B cell (primary cell): ENCODE measurements at regions not wholly inside any gene's neighbourhood (a gene's known extent, or its start where the extent isn't known, plus 50 kb on each side); places are given as distances from the start of the nearest gene placed in this dataset.

Source experiments
- ATAC-seq: fragments of 200-7000 bp; cut with Tn5 transposase; one replicate; pipeline ENCODE4 v1.10.0; 2021; ENCODE audit warnings: low read depth, mild to moderate bottlenecking, moderate number of reproducible peaks, moderate library complexity
- CTCF ChIA-PET: fragments of 350-600 bp; sonication (Branson Sonifier 250); formaldehyde crosslinking; loops from one replicate; lab custom pipeline; 2021; ENCODE audit warnings: antibody characterized with exemption, inconsistent platforms; lab: Charles Lee
- POLR2A ChIA-PET: fragments of 350-600 bp; sonication (Branson Sonifier 250); formaldehyde crosslinking; loops from one replicate; lab custom pipeline; 2021; ENCODE audit warnings: antibody characterized with exemption; lab: Charles Lee
- DNase-seq: peaks from one replicate; pipeline ENCODE4 v3.0.0; 2013
- H2AFZ ChIP-seq: 2 replicates; pipeline ENCODE4 v1.6.1; 2012; ENCODE audit warnings: mild to moderate bottlenecking, low read depth, low read length; ENCODE audit not compliant: insufficient read depth, poor library complexity, severe bottlenecking
- H3K27ac ChIP-seq, 2 donors: 1 replicate in 1 of 2; 2 replicates in 1 of 2; pipeline ENCODE4 v1.5.1; 2012 to 2013; ENCODE audit warnings: low read length in 2 of 2, mild to moderate bottlenecking in 2 of 2, moderate library complexity in 1 of 2
- H3K27me3 ChIP-seq, 4 experiments: fragments of 200-600 bp in 1 of 4; sonication (generic) in 1 of 4; replicated peaks in 1 of 4; 1 replicate in 2 of 4; 2 replicates in 2 of 4; pipeline versions ENCODE4 v1.6.1 to v1.7.0; 2013 to 2016; ENCODE audit warnings: low read length in 3 of 4, mild to moderate bottlenecking in 2 of 4, mixed read lengths in 1 of 4, moderate library complexity in 1 of 4; ENCODE audit not compliant: insufficient read depth in 4 of 4, control insufficient read depth in 3 of 4; ENCODE audit errors: control extremely low read depth in 1 of 4
- H3K36me3 ChIP-seq, 2 experiments: replicated peaks in 1 of 2; 1 replicate in 1 of 2; 2 replicates in 1 of 2; pipeline versions ENCODE4 v1.6.1 to v1.7.1; 2013; ENCODE audit warnings: low read length in 1 of 2; ENCODE audit not compliant: insufficient read depth in 2 of 2, control insufficient read depth in 1 of 2; ENCODE audit errors: control extremely low read depth in 1 of 2, extremely low read depth in 1 of 2
- H3K4me1 ChIP-seq, 2 donors: fragments of 200-600 bp in 1 of 2; sonication (generic) in 1 of 2; 1 replicate in 1 of 2; 2 replicates in 1 of 2; pipeline versions ENCODE4 v1.5.1 to v1.6.1; 2013 to 2017; ENCODE audit warnings: low read length in 2 of 2; ENCODE audit not compliant: control insufficient read depth in 2 of 2, insufficient read depth in 2 of 2
- H3K4me2 ChIP-seq: replicated peaks from 2 replicates; pipeline ENCODE3; 2012; ENCODE audit warnings: mild to moderate bottlenecking, low read depth, low read length; ENCODE audit not compliant: poor library complexity, severe bottlenecking
- H3K4me3 ChIP-seq, 5 experiments: fragments of 200-600 bp in 1 of 5; sonication (generic) in 1 of 5; 1 replicate in 3 of 5; 2 replicates in 2 of 5; pipeline versions ENCODE4 v1.5.1 to v1.7.0; 2011 to 2016; ENCODE audit warnings: low read length in 4 of 5, mild to moderate bottlenecking in 4 of 5, low read depth in 2 of 5, control low read depth in 1 of 5, moderate library complexity in 1 of 5; ENCODE audit not compliant: insufficient read depth in 1 of 5; ENCODE audit errors: control extremely low read depth in 1 of 5, extremely low read depth in 1 of 5
- H3K79me2 ChIP-seq: fragments of 200-600 bp; sonication (generic); one replicate; pipeline ENCODE4 v1.6.0; 2016; ENCODE audit warnings: low read length; ENCODE audit not compliant: control insufficient read depth, insufficient read depth
- H3K9ac ChIP-seq: fragments of 200-600 bp; sonication (generic); 2 replicates; pipeline ENCODE4 v1.6.1; 2017; ENCODE audit warnings: mild to moderate bottlenecking, low read length, moderate library complexity
- H3K9me3 ChIP-seq, 3 donors: one replicate each; pipeline versions ENCODE4 v1.6.1 to v1.7.1; 2013; ENCODE audit warnings: low read length in 2 of 3; ENCODE audit not compliant: control insufficient read depth in 2 of 3, insufficient read depth in 1 of 3; ENCODE audit errors: control extremely low read depth in 1 of 3
- H4K20me1 ChIP-seq: 2 replicates; pipeline ENCODE4 v1.6.0; 2012; ENCODE audit warnings: mild to moderate bottlenecking, low read length; ENCODE audit not compliant: insufficient read depth, control insufficient read depth, poor library complexity, severe bottlenecking
- H3K27ac Mint-ChIP-seq: one replicate; pipeline ENCODE4 v1.8.0; 2021; ENCODE audit warnings: mixed read lengths
- H3K27me3 Mint-ChIP-seq: one replicate; pipeline ENCODE4 v1.8.0; 2021; ENCODE audit warnings: mixed read lengths
- H3K4me1 Mint-ChIP-seq: one replicate; pipeline ENCODE4 v1.8.0; 2021; ENCODE audit warnings: mixed read lengths
- H3K4me3 Mint-ChIP-seq: one replicate; pipeline ENCODE4 v1.8.0; 2021; ENCODE audit warnings: mixed read lengths
- H3K9me3 Mint-ChIP-seq: one replicate; pipeline ENCODE4 v1.8.0; 2022; ENCODE audit warnings: mixed read lengths; ENCODE audit not compliant: insufficient read depth
- CTCF ChIP-seq: fragments of 200-600 bp; IDR thresholded peaks from one replicate; pipeline ENCODE4 v1.8.0; 2022; ENCODE audit warnings: antibody characterized with exemption, mild to moderate bottlenecking
- EZH2 ChIP-seq: IDR thresholded peaks from 2 replicates; pipeline ENCODE4 v1.6.1; 2012; ENCODE audit warnings: borderline replicate concordance, low read depth, mild to moderate bottlenecking, moderate library complexity, low read length; ENCODE audit not compliant: insufficient read depth, poor library complexity, severe bottlenecking
- WGBS: methylation state at CpG from one replicate; pipeline ENCODE4 v1.1.5; 2013; ENCODE audit warnings: missing lambda C conversion rate; ENCODE audit not compliant: insufficient coverage; 5-methylcytosine and 5-hydroxymethylcytosine counted together
- intact Hi-C: fragments of 100-400 bp; cut with micrococcal nuclease; formaldehyde crosslinking; loops from one replicate; pipeline ENCODE4 v1.10.0; 2022

- intact Hi-C loops = no loop called here
- POLR2A ChIA-PET = no interaction called here
- WGBS = 35% methylated on average over 2 of the region's 6 CpGs
- TF ChIP-seq EZH2 (no peak), CTCF (no peak)
- Histone ChIP-seq H3K9ac (no peak overlapping the region), H4K20me1 (no peaks in the 10 kb centered on the region), H3K4me1 (no peaks in the 10 kb centered on the region), H3K27me3 (no peaks in the 10 kb centered on the region), H3K36me3 (no peaks in the 10 kb centered on the region), H3K27ac (no peak overlapping the region), H3K9me3 (no peaks in the 10 kb centered on the region), H3K79me2 (no peaks in the 10 kb centered on the region), H3K4me2 (no peak overlapping the region), H3K4me3 (no peak overlapping the region), H2AFZ (no peak overlapping the region)
- CTCF ChIA-PET = no interaction called here
- no peaks in the 10 kb centered on the region for H3K27me3 Mint-ChIP-seq
- no peaks in the 10 kb centered on the region for H3K9me3 Mint-ChIP-seq
- DNase-seq = no peak
- no peak overlapping the region for H3K27ac Mint-ChIP-seq
- ATAC-seq = no peak
- no peak overlapping the region for H3K4me3 Mint-ChIP-seq
- H3K4me1 Mint-ChIP-seq = no peaks in the 10 kb centered on the region
Measured at GRCh38 chr9:1269533-1270315, 219.6 kb downstream of the DMRT2 start.

GRCh38 chr9:1271367-1271766, 221.2 kb downstream of the DMRT2 start:
- Histone ChIP-seq H3K36me3 (no peaks in the 10 kb centered on the region), H2AFZ (no peak overlapping the region), H3K9ac (no peak overlapping the region), H3K27me3 (no peaks in the 10 kb centered on the region), H3K4me3 (no peak overlapping the region), H3K27ac (no peak overlapping the region), H3K4me1 (no peaks in the 10 kb centered on the region), H3K4me2 (no peak overlapping the region), H3K79me2 (no peaks in the 10 kb centered on the region), H3K9me3 (no peaks in the 10 kb centered on the region), H4K20me1 (no peaks in the 10 kb centered on the region)
- Mint-ChIP-seq H3K4me1 (no peaks in the 10 kb centered on the region), H3K4me3 (no peak overlapping the region), H3K27me3 (no peaks in the 10 kb centered on the region), H3K9me3 (no peaks in the 10 kb centered on the region), H3K27ac (no peak overlapping the region)
- POLR2A ChIA-PET = no interaction called here
- whole genome bisulfite sequencing = 7% methylated on average over 1 of the region's 2 CpGs
- no peak for DNase-seq
- ATAC-seq = no peak
- intact Hi-C loops = no loop called here
- CTCF ChIA-PET = no interaction called here
- no peak for TF ChIP-seq EZH2
- no peak for TF ChIP-seq CTCF
